ENCODE measurements at regions not wholly inside any gene's neighbourhood (a gene's known extent, or its start where the extent isn't known, plus 50 kb on each side); places are given as distances from the start of the nearest gene placed in this dataset.

- Histone ChIP-seq H3K27ac (ENCODE audit: low read depth in 1 of 2, low read length in 2 of 2) (no peak overlapping the region), H3K36me3 (ENCODE audit: control insufficient read depth in 4 of 4, insufficient read depth in 3 of 4, low read depth in 1 of 4, low read length in 3 of 4) (no peaks in the 10 kb centered on the region), H3K9me3 (ENCODE audit: control insufficient read depth in 4 of 4, low read length in 3 of 4) (no peaks in the 10 kb centered on the region), H3K4me3 (ENCODE audit: low read depth in 1 of 3, low read length in 3 of 3) (no peak overlapping the region), H3K9ac (ENCODE audit: low read depth in 1 of 2, low read length in 2 of 2) (no peak overlapping the region), H3K4me1 (ENCODE audit: control insufficient read depth in 4 of 4, insufficient read depth in 4 of 4, low read length in 3 of 4) (no peaks in the 10 kb centered on the region), H3K27me3 (ENCODE audit: control insufficient read depth in 4 of 4, insufficient read depth in 4 of 4, low read length in 3 of 4) (no peaks in the 10 kb centered on the region)
- WGBS, result 37% methylated on average over 2 of the region's 2 CpGs
- no peak for DNase-seq (ENCODE audit: low spot score)
- TF ChIP-seq REST (IDR thresholded peaks at IDR 0.05) (no peak), FOXA1 (IDR thresholded peaks at IDR 0.05) (no peak), TAF1 (conservative IDR thresholded peaks at IDR 0.05) (no peak), HNF4G (IDR thresholded peaks at IDR 0.05) (no peak), SP1 (IDR thresholded peaks at IDR 0.05) (no peak), EGR1 (IDR thresholded peaks at IDR 0.05; ENCODE audit: low read depth in 2 of 2) (no peak), HNF4A (conservative IDR thresholded peaks at IDR 0.05) (no peak), MAX (IDR thresholded peaks at IDR 0.05) (no peak), CTCF (IDR thresholded peaks at IDR 0.05; ENCODE audit: low read depth, low read length, missing input control) (no peak), RXRA (IDR thresholded peaks at IDR 0.05) (no peak), JUND (IDR thresholded peaks at IDR 0.05) (no peak)
These were observed 493.9 kb upstream of the PIK3C3 start for GRCh38 chr18:41461114-41461513.

- WGBS, result 85% methylated on average over 2 of the region's 2 CpGs
- Histone ChIP-seq H3K4me1 (ENCODE audit: control insufficient read depth in 4 of 4, insufficient read depth in 4 of 4, low read length in 3 of 4) (no peaks in the 10 kb centered on the region), H3K4me3 (ENCODE audit: low read depth in 1 of 3, low read length in 3 of 3) (no peak overlapping the region), H3K36me3 (ENCODE audit: control insufficient read depth in 4 of 4, insufficient read depth in 3 of 4, low read depth in 1 of 4, low read length in 3 of 4) (no peaks in the 10 kb centered on the region), H3K9me3 (ENCODE audit: control insufficient read depth in 4 of 4, low read length in 3 of 4) (no peaks in the 10 kb centered on the region), H3K9ac (ENCODE audit: low read depth in 1 of 2, low read length in 2 of 2) (no peak overlapping the region), H3K27me3 (ENCODE audit: control insufficient read depth in 4 of 4, insufficient read depth in 4 of 4, low read length in 3 of 4) (no peaks in the 10 kb centered on the region), H3K27ac (ENCODE audit: low read depth in 1 of 2, low read length in 2 of 2) (no peak overlapping the region)
- TF ChIP-seq YY1 (IDR thresholded peaks at IDR 0.05) (no peak), RXRA (IDR thresholded peaks at IDR 0.05) (no peak), EGR1 (IDR thresholded peaks at IDR 0.05; ENCODE audit: low read depth in 2 of 2) (no peak), ATF3 (IDR thresholded peaks at IDR 0.05) (no peak), RAD21 (IDR thresholded peaks at IDR 0.05) (no peak), ZBTB33 (IDR thresholded peaks at IDR 0.05) (no peak), GABPA (IDR thresholded peaks at IDR 0.05 in 1 of 2, conservative IDR thresholded peaks at IDR 0.05 in 1 of 2) (no peak), FOXA1 (IDR thresholded peaks at IDR 0.05) (no peak), MAX (IDR thresholded peaks at IDR 0.05) (no peak), TAF1 (conservative IDR thresholded peaks at IDR 0.05) (no peak), REST (IDR thresholded peaks at IDR 0.05) (no peak), HNF4A (conservative IDR thresholded peaks at IDR 0.05) (no peak), FOXA2 (IDR thresholded peaks at IDR 0.05) (no peak), JUND (IDR thresholded peaks at IDR 0.05) (no peak), CTCF (IDR thresholded peaks at IDR 0.05; ENCODE audit: low read depth, low read length, missing input control) (no peak), NR2F2 (IDR thresholded peaks at IDR 0.05) (no peak), HNF4G (IDR thresholded peaks at IDR 0.05) (no peak), SP1 (IDR thresholded peaks at IDR 0.05) (no peak)
- DNase-seq (ENCODE audit: low spot score), result no peak
These were observed 495.4 kb upstream of the PIK3C3 start for GRCh38 chr18:41459656-41460055.

Data from liver (tissue), 8 donors.